ENCODE measurements at regions not wholly inside any gene's neighbourhood (a gene's known extent, or its start where the extent isn't known, plus 50 kb on each side); places are given as distances from the start of the nearest gene placed in this dataset.

- Histone ChIP-seq H3K27me3 (ENCODE audit: control insufficient read depth, insufficient read depth, low read length) (no peaks in the 10 kb centered on the region), H3K36me3 (ENCODE audit: control insufficient read depth, insufficient read depth, low read length) (no peaks in the 10 kb centered on the region), H3K4me3 (ENCODE audit: low read depth, low read length) (no peak overlapping the region), H3K27ac (ENCODE audit: low read depth, low read length) (no peak overlapping the region), H3K9me3 (ENCODE audit: control insufficient read depth, insufficient read depth, low read length) (no peaks in the 10 kb centered on the region), H3K4me1 (ENCODE audit: control insufficient read depth, insufficient read depth, low read length) (peaks cover 7% of the 10 kb centered on the region)
- WGBS (ENCODE audit: insufficient coverage) = 81% methylated on average over 2 of the region's 2 CpGs
- DNase-seq (ENCODE audit: low read depth in 4 of 6, low spot score in 6 of 6) = no peak
Measured at GRCh38 chr1:34477632-34478141, 277.2 kb upstream of the GJB5 start.

DNA sequence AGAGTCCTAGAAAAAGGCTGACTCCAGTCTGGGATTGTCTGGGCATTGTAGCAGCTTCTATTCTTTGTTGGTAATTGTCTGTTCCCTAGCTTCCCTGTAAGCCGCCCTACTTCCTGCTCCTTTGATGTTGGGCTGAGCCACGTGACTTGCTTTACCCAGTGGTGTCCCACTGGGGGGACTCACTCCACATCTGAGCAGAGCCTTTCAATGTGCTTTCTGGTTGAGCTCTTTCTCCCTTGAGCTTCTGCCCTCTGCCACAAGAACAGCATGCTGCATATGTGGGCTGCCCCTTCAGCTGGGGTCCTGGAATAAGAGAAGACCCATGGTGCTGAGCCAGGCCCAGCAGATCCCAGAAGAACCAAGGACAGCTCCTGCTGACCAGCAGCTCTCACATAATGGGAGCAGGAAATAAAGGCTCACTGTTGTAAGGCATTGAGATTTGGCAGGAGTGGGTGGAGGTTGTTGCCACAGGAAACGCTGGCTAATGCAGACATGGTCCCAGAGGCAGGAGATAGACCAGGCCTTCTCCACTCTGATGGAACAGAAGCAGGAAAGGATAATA lies 276.3 kb upstream of the GJB5 start:
- peak in 1 of 6 donors; percentile 46 for DNase-seq (ENCODE audit: low read depth in 4 of 6, low spot score in 6 of 6)
- WGBS (ENCODE audit: insufficient coverage) = 18% methylated on average over 3 of the region's 3 CpGs
- Histone ChIP-seq H3K27me3 (ENCODE audit: control insufficient read depth, insufficient read depth, low read length) (no peaks in the 10 kb centered on the region), H3K27ac (ENCODE audit: low read depth, low read length) (no peak overlapping the region), H3K36me3 (ENCODE audit: control insufficient read depth, insufficient read depth, low read length) (no peaks in the 10 kb centered on the region), H3K9me3 (ENCODE audit: control insufficient read depth, insufficient read depth, low read length) (no peaks in the 10 kb centered on the region), H3K4me1 (ENCODE audit: control insufficient read depth, insufficient read depth, low read length) (peaks cover 7% of the 10 kb centered on the region), H3K4me3 (ENCODE audit: low read depth, low read length) (no peak overlapping the region)

- H3K27ac ChIP-seq (ENCODE audit: low read depth, low read length) = no peak overlapping the region
- 2% methylated on average over 4 of the region's 5 CpGs for WGBS (ENCODE audit: insufficient coverage)
- H3K9me3 ChIP-seq (ENCODE audit: control insufficient read depth, insufficient read depth, low read length) = no peaks in the 10 kb centered on the region
- H3K4me3 ChIP-seq (ENCODE audit: low read depth, low read length) = no peak overlapping the region
- H3K4me1 ChIP-seq (ENCODE audit: control insufficient read depth, insufficient read depth, low read length) = peaks cover 7% of the 10 kb centered on the region
- no peaks in the 10 kb centered on the region for H3K36me3 ChIP-seq (ENCODE audit: control insufficient read depth, insufficient read depth, low read length)
- DNase-seq (ENCODE audit: low read depth in 4 of 6, low spot score in 6 of 6) = peak in 5 of 6 donors; percentile 38 to 96 (median 53)
- H3K27me3 ChIP-seq (ENCODE audit: control insufficient read depth, insufficient read depth, low read length) = no peaks in the 10 kb centered on the region
Measured at GRCh38 chr1:34479731-34480130, 275.1 kb upstream of the GJB5 start.

DNA sequence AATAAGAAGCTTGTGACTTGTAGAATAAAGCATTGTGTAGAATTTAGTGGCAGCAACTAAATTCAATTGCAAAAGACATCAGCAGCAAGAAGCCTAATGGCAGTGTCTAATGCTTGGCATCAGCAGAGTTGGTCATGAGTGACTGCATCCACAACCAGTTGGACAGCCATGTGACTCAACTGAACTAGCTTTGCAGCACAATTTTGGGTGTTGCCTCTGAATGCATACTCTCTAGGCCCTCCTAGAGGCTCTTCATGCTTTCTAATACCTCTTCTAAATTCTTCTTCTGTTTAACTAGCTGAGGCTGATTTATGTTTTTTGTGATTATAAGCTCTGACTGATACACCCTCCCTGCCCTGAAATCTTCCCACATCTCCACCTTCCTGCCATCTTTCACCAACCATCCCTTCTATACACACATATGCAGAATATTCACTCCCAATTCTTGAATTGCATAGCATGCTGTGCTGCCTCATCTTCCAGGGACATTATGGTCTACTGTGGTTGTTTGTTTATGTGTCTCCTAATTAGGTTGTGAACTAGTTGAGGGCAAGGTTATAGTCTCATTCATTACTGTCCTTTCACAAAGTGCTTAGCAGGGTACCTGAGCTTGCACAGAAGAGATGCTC lies 266.7 kb upstream of the GJB5 start:
- no peaks in the 10 kb centered on the region for H3K36me3 ChIP-seq (ENCODE audit: control insufficient read depth, insufficient read depth, low read length)
- H3K27ac ChIP-seq (ENCODE audit: low read depth, low read length) = no peak overlapping the region
- H3K4me1 ChIP-seq (ENCODE audit: control insufficient read depth, insufficient read depth, low read length) = no peaks in the 10 kb centered on the region
- no peaks in the 10 kb centered on the region for H3K9me3 ChIP-seq (ENCODE audit: control insufficient read depth, insufficient read depth, low read length)
- no peak overlapping the region for H3K4me3 ChIP-seq (ENCODE audit: low read depth, low read length)
- no peaks in the 10 kb centered on the region for H3K27me3 ChIP-seq (ENCODE audit: control insufficient read depth, insufficient read depth, low read length)
- no peak for DNase-seq (ENCODE audit: low read depth in 4 of 6, low spot score in 6 of 6)

- Histone ChIP-seq H3K9me3 (ENCODE audit: control insufficient read depth, insufficient read depth, low read length) (no peaks in the 10 kb centered on the region), H3K27me3 (ENCODE audit: control insufficient read depth, insufficient read depth, low read length) (no peaks in the 10 kb centered on the region), H3K4me3 (ENCODE audit: low read depth, low read length) (no peak overlapping the region), H3K4me1 (ENCODE audit: control insufficient read depth, insufficient read depth, low read length) (no peaks in the 10 kb centered on the region), H3K36me3 (ENCODE audit: control insufficient read depth, insufficient read depth, low read length) (no peaks in the 10 kb centered on the region), H3K27ac (ENCODE audit: low read depth, low read length) (no peak overlapping the region)
- WGBS (ENCODE audit: insufficient coverage) = 12% methylated on average over 6 of the region's 6 CpGs
- peak in 1 of 6 donors; percentile 38 for DNase-seq (ENCODE audit: low read depth in 4 of 6, low spot score in 6 of 6)
Measured at GRCh38 chr1:34500451-34500850, 254.4 kb upstream of the GJB5 start.

GRCh38 chr1:34511802-34512201 lies 243.0 kb upstream of the GJB5 start:
- no peak overlapping the region for H3K27ac ChIP-seq (ENCODE audit: low read depth, low read length)
- no peak overlapping the region for H3K4me3 ChIP-seq (ENCODE audit: low read depth, low read length)
- H3K9me3 ChIP-seq (ENCODE audit: control insufficient read depth, insufficient read depth, low read length) = peaks cover 9% of the 10 kb centered on the region
- no peaks in the 10 kb centered on the region for H3K36me3 ChIP-seq (ENCODE audit: control insufficient read depth, insufficient read depth, low read length)
- no peak for DNase-seq (ENCODE audit: low read depth in 4 of 6, low spot score in 6 of 6)
- H3K4me1 ChIP-seq (ENCODE audit: control insufficient read depth, insufficient read depth, low read length) = no peaks in the 10 kb centered on the region
- H3K27me3 ChIP-seq (ENCODE audit: control insufficient read depth, insufficient read depth, low read length) = no peaks in the 10 kb centered on the region

- DNase-seq (ENCODE audit: low read depth in 4 of 6, low spot score in 6 of 6) = no peak
- no peaks in the 10 kb centered on the region for H3K36me3 ChIP-seq (ENCODE audit: control insufficient read depth, insufficient read depth, low read length)
- H3K4me1 ChIP-seq (ENCODE audit: control insufficient read depth, insufficient read depth, low read length) = no peaks in the 10 kb centered on the region
- no peaks in the 10 kb centered on the region for H3K27me3 ChIP-seq (ENCODE audit: control insufficient read depth, insufficient read depth, low read length)
- no peak overlapping the region for H3K4me3 ChIP-seq (ENCODE audit: low read depth, low read length)
- no peak overlapping the region for H3K27ac ChIP-seq (ENCODE audit: low read depth, low read length)
- 71% methylated on average over 2 of the region's 4 CpGs for WGBS (ENCODE audit: insufficient coverage)
- H3K9me3 ChIP-seq (ENCODE audit: control insufficient read depth, insufficient read depth, low read length) = peaks cover 1% of the 10 kb centered on the region
Measured at GRCh38 chr1:34518146-34518699, 236.6 kb upstream of the GJB5 start.

DNA sequence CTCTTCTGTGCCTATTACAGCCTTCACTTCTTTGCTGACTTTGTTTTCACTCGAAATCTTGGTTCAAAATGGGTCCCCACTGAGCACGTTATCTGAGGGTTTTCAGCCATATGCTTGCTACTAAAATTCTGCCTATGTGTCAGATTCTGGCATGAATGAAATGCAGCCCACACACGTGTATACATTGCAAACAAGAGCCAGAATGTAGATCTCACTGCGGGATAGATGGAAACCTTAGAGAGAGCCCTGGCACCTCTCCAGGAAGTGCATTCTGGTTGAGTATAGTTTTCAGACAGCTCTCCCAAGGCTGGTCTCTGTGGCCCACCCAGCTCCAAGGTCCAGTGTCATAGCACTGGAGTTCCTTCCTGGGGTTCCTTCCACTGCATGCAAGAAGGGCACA lies 234.7 kb upstream of the GJB5 start:
- Histone ChIP-seq H3K27ac (ENCODE audit: low read depth, low read length) (no peak overlapping the region), H3K36me3 (ENCODE audit: control insufficient read depth, insufficient read depth, low read length) (no peaks in the 10 kb centered on the region), H3K4me1 (ENCODE audit: control insufficient read depth, insufficient read depth, low read length) (no peaks in the 10 kb centered on the region)

DNA sequence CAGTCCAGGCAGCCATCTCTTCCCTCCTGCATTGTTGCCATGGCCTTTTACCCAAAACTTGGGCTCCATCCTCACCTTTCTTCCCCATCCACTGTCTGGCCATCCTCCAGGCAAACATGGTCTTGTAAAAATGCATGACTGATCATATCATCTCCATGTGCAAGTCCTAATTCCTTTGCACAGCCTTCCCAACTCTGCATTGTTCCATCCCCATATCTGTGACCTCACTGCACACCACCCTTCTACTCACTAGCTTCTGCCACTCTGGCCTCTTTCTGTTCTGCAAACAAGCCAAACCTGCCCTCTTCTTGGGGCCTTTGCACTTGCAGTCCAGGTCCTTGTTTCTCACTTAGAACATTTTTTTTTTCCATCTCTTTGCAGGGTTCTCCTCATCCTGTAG lies 230.1 kb upstream of the GJB5 start:
- no peak for DNase-seq (ENCODE audit: low read depth in 4 of 6, low spot score in 6 of 6)
- Histone ChIP-seq H3K9me3 (ENCODE audit: control insufficient read depth, insufficient read depth, low read length) (no peaks in the 10 kb centered on the region), H3K27ac (ENCODE audit: low read depth, low read length) (no peak overlapping the region), H3K4me1 (ENCODE audit: control insufficient read depth, insufficient read depth, low read length) (peaks cover 1% of the 10 kb centered on the region), H3K36me3 (ENCODE audit: control insufficient read depth, insufficient read depth, low read length) (no peaks in the 10 kb centered on the region), H3K27me3 (ENCODE audit: control insufficient read depth, insufficient read depth, low read length) (no peaks in the 10 kb centered on the region), H3K4me3 (ENCODE audit: low read depth, low read length) (no peak overlapping the region)

More for the DNA sequence above, 234.7 kb upstream of the GJB5 start:
- Histone ChIP-seq H3K4me3 (ENCODE audit: low read depth, low read length) (no peak overlapping the region), H3K9me3 (ENCODE audit: control insufficient read depth, insufficient read depth, low read length) (no peaks in the 10 kb centered on the region), H3K27me3 (ENCODE audit: control insufficient read depth, insufficient read depth, low read length) (no peaks in the 10 kb centered on the region)
- DNase-seq (ENCODE audit: low read depth in 4 of 6, low spot score in 6 of 6) = peak in 2 of 6 donors; percentile 38 to 51
- 53% methylated on average over 4 of the region's 4 CpGs for WGBS (ENCODE audit: insufficient coverage)
